ENCODE measurements at regions not wholly inside any gene's neighbourhood (a gene's known extent, or its start where the extent isn't known, plus 50 kb on each side); places are given as distances from the start of the nearest gene placed in this dataset.
"Not testable (repeated sequence)": the region's sequence is repeated elsewhere in the genome, so short reads cannot be mapped to it uniquely, and the experiment has no call there.

DNA sequence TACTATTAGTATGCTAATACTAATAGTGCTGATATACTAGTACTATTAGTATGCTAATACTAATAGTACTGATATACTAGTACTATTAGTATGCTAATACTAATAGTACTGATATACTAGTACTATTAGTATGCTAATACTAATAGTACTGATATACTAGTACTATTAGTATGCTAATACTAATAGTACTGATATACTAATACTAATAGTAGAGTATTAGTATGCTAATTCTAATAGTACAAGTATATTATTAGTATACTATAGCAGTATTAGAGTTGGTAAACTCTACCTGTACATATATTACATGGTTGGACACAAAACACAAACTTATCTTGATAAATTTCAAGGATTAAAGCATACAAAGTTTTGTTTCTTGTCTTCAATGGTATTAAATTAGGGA lies 722.9 kb downstream of the TRHDE start:
- TF ChIP-seq, protein P1, sequence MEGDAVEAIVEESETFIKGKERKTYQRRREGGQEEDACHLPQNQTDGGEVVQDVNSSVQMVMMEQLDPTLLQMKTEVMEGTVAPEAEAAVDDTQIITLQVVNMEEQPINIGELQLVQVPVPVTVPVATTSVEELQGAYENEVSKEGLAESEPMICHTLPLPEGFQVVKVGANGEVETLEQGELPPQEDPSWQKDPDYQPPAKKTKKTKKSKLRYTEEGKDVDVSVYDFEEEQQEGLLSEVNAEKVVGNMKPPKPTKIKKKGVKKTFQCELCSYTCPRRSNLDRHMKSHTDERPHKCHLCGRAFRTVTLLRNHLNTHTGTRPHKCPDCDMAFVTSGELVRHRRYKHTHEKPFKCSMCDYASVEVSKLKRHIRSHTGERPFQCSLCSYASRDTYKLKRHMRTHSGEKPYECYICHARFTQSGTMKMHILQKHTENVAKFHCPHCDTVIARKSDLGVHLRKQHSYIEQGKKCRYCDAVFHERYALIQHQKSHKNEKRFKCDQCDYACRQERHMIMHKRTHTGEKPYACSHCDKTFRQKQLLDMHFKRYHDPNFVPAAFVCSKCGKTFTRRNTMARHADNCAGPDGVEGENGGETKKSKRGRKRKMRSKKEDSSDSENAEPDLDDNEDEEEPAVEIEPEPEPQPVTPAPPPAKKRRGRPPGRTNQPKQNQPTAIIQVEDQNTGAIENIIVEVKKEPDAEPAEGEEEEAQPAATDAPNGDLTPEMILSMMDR (conservative IDR thresholded peaks at IDR 0.05; ENCODE audit: low read depth in 2 of 2) = not testable (repeated sequence)
- not testable (repeated sequence) for TF ChIP-seq JUNB (IDR thresholded peaks at IDR 0.05; ENCODE audit: unreplicated experiment); POLR2AphosphoS5 (IDR thresholded peaks at IDR 0.05; ENCODE audit: low read depth)
- TF ChIP-seq, protein P2, sequence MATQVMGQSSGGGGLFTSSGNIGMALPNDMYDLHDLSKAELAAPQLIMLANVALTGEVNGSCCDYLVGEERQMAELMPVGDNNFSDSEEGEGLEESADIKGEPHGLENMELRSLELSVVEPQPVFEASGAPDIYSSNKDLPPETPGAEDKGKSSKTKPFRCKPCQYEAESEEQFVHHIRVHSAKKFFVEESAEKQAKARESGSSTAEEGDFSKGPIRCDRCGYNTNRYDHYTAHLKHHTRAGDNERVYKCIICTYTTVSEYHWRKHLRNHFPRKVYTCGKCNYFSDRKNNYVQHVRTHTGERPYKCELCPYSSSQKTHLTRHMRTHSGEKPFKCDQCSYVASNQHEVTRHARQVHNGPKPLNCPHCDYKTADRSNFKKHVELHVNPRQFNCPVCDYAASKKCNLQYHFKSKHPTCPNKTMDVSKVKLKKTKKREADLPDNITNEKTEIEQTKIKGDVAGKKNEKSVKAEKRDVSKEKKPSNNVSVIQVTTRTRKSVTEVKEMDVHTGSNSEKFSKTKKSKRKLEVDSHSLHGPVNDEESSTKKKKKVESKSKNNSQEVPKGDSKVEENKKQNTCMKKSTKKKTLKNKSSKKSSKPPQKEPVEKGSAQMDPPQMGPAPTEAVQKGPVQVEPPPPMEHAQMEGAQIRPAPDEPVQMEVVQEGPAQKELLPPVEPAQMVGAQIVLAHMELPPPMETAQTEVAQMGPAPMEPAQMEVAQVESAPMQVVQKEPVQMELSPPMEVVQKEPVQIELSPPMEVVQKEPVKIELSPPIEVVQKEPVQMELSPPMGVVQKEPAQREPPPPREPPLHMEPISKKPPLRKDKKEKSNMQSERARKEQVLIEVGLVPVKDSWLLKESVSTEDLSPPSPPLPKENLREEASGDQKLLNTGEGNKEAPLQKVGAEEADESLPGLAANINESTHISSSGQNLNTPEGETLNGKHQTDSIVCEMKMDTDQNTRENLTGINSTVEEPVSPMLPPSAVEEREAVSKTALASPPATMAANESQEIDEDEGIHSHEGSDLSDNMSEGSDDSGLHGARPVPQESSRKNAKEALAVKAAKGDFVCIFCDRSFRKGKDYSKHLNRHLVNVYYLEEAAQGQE (IDR thresholded peaks at IDR 0.05; ENCODE audit: unreplicated experiment) = not testable (repeated sequence)
- TF ChIP-seq, protein P3, sequence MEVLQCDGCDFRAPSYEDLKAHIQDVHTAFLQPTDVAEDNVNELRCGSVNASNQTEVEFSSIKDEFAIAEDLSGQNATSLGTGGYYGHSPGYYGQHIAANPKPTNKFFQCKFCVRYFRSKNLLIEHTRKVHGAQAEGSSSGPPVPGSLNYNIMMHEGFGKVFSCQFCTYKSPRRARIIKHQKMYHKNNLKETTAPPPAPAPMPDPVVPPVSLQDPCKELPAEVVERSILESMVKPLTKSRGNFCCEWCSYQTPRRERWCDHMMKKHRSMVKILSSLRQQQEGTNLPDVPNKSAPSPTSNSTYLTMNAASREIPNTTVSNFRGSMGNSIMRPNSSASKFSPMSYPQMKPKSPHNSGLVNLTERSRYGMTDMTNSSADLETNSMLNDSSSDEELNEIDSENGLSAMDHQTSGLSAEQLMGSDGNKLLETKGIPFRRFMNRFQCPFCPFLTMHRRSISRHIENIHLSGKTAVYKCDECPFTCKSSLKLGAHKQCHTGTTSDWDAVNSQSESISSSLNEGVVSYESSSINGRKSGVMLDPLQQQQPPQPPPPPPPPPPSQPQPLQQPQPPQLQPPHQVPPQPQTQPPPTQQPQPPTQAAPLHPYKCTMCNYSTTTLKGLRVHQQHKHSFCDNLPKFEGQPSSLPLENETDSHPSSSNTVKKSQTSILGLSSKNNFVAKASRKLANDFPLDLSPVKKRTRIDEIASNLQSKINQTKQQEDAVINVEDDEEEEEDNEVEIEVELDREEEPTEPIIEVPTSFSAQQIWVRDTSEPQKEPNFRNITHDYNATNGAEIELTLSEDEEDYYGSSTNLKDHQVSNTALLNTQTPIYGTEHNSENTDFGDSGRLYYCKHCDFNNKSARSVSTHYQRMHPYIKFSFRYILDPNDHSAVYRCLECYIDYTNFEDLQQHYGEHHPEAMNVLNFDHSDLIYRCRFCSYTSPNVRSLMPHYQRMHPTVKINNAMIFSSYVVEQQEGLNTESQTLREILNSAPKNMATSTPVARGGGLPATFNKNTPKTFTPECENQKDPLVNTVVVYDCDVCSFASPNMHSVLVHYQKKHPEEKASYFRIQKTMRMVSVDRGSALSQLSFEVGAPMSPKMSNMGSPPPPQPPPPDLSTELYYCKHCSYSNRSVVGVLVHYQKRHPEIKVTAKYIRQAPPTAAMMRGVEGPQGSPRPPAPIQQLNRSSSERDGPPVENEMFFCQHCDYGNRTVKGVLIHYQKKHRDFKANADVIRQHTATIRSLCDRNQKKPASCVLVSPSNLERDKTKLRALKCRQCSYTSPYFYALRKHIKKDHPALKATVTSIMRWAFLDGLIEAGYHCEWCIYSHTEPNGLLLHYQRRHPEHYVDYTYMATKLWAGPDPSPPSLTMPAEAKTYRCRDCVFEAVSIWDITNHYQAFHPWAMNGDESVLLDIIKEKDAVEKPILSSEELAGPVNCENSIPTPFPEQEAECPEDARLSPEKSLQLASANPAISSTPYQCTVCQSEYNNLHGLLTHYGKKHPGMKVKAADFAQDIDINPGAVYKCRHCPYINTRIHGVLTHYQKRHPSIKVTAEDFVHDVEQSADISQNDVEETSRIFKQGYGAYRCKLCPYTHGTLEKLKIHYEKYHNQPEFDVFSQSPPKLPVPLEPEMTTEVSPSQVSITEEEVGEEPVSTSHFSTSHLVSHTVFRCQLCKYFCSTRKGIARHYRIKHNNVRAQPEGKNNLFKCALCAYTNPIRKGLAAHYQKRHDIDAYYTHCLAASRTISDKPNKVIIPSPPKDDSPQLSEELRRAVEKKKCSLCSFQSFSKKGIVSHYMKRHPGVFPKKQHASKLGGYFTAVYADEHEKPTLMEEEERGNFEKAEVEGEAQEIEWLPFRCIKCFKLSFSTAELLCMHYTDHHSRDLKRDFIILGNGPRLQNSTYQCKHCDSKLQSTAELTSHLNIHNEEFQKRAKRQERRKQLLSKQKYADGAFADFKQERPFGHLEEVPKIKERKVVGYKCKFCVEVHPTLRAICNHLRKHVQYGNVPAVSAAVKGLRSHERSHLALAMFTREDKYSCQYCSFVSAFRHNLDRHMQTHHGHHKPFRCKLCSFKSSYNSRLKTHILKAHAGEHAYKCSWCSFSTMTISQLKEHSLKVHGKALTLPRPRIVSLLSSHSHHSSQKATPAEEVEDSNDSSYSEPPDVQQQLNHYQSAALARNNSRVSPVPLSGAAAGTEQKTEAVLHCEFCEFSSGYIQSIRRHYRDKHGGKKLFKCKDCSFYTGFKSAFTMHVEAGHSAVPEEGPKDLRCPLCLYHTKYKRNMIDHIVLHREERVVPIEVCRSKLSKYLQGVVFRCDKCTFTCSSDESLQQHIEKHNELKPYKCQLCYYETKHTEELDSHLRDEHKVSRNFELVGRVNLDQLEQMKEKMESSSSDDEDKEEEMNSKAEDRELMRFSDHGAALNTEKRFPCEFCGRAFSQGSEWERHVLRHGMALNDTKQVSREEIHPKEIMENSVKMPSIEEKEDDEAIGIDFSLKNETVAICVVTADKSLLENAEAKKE (CRISPR knock-in tag; IDR thresholded peaks at IDR 0.05) = not testable (repeated sequence)

All from GM23338 (cell line).